BJ (cell line): ENCODE measurements at regions not wholly inside any gene's neighbourhood (a gene's known extent, or its start where the extent isn't known, plus 50 kb on each side); places are given as distances from the start of the nearest gene placed in this dataset.

Source experiments
- CTCF ChIA-PET: fragments of 350-600 bp; formaldehyde crosslinking; extraction: SDS; loops from one replicate; lab custom pipeline; 2021; ENCODE audit warnings: antibody characterized with exemption, inconsistent platforms; lab: Yijun Ruan, JAX
- POLR2A ChIA-PET: fragments of 300-600 bp; sonication (Branson Sonifier 250); formaldehyde crosslinking; extraction: SDS; loops from one replicate; lab custom pipeline; 2021; ENCODE audit warnings: antibody characterized with exemption; lab: Charles Lee
- DNase-seq: peaks from one replicate; pipeline ENCODE4 v3.0.0-alpha.2; 2011; ENCODE audit warnings: low read depth
- H3K27me3 ChIP-seq: 2 replicates; pipeline ENCODE4 v1.6.0; 2011; ENCODE audit warnings: low read length; ENCODE audit not compliant: control insufficient read depth, insufficient read depth
- H3K36me3 ChIP-seq: 2 replicates; pipeline ENCODE4 v1.5.1; 2011; ENCODE audit warnings: low read length; ENCODE audit not compliant: control insufficient read depth, insufficient read depth
- H3K4me3 ChIP-seq: 2 replicates; pipeline ENCODE4 v1.5.1; 2011; ENCODE audit warnings: low read depth, mild to moderate bottlenecking, control low read depth, low read length
- CTCF ChIP-seq: IDR thresholded peaks from 2 replicates; pipeline ENCODE4 v1.5.1; 2011; ENCODE audit warnings: low read depth, mild to moderate bottlenecking, control low read depth, inconsistent platforms, low read length, moderate library complexity; ENCODE audit not compliant: insufficient read depth

GRCh38 chr16:86379505-86379846, 130.9 kb upstream of the FOXF1 start:
- TF ChIP-seq CTCF: no peak
- no peaks in the 10 kb centered on the region for H3K27me3 ChIP-seq
- no peak for DNase-seq
- H3K36me3 ChIP-seq: no peaks in the 10 kb centered on the region
- POLR2A ChIA-PET: no interaction called here
- no peak overlapping the region for H3K4me3 ChIP-seq
- CTCF ChIA-PET: interaction anchor here (1.3 to 2.6 kb wide), 3 partner anchors 18 to 138 kb away, joined by 6 to 9 read pairs (median 6); no protein-coding TSS in a partner anchor

GRCh38 chr16:86380030-86380429, 130.3 kb upstream of the FOXF1 start:
- POLR2A ChIA-PET: no interaction called here
- Histone ChIP-seq H3K36me3 (no peaks in the 10 kb centered on the region), H3K27me3 (no peaks in the 10 kb centered on the region), H3K4me3 (no peak overlapping the region)
- DNase-seq: no peak
- no peak for TF ChIP-seq CTCF
- CTCF ChIA-PET: interaction anchor here (1.3 to 2.6 kb wide), 3 partner anchors 17 to 137 kb away, joined by 6 to 9 read pairs (median 6); no protein-coding TSS in a partner anchor

- ChIA-PET POLR2A (no interaction called here), CTCF (interaction anchor here (1.0 to 2.9 kb wide), 4 partner anchors 13 to 136 kb away, joined by 3 to 11 read pairs (median 3); no protein-coding TSS in a partner anchor)
- Histone ChIP-seq H3K36me3 (no peaks in the 10 kb centered on the region), H3K4me3 (no peak overlapping the region), H3K27me3 (no peaks in the 10 kb centered on the region)
- no peak for TF ChIP-seq CTCF
- no peak for DNase-seq
Measured at GRCh38 chr16:86381491-86381890, 128.8 kb upstream of the FOXF1 start.

GRCh38 chr16:86382067-86382773, 128.1 kb upstream of the FOXF1 start:
- no peak for TF ChIP-seq CTCF
- no peaks in the 10 kb centered on the region for H3K36me3 ChIP-seq
- H3K27me3 ChIP-seq: no peaks in the 10 kb centered on the region
- POLR2A ChIA-PET: no interaction called here
- H3K4me3 ChIP-seq: no peak overlapping the region
- no peak for DNase-seq
- CTCF ChIA-PET: interaction anchor here (1.0 to 2.9 kb wide), 5 partner anchors 13 to 135 kb away, joined by 3 to 11 read pairs (median 3); no protein-coding TSS in a partner anchor

- H3K4me3 ChIP-seq: no peak overlapping the region
- H3K27me3 ChIP-seq: no peaks in the 10 kb centered on the region
- no peaks in the 10 kb centered on the region for H3K36me3 ChIP-seq
- no peak for TF ChIP-seq CTCF
- ChIA-PET POLR2A (no interaction called here), CTCF (interaction anchor here (1.2 to 2.9 kb wide), 3 partner anchors 14 to 134 kb away, joined by 3 to 11 read pairs (median 5); no protein-coding TSS in a partner anchor)
- no peak for DNase-seq
Measured at GRCh38 chr16:86382774-86383407, 127.4 kb upstream of the FOXF1 start.
